GM06990 (cell line): ENCODE measurements at regions not wholly inside any gene's neighbourhood (a gene's known extent, or its start where the extent isn't known, plus 50 kb on each side); places are given as distances from the start of the nearest gene placed in this dataset.

ENCODE experiments used
- DNase-seq: peaks from one replicate; pipeline ENCODE4 v3.0.0-alpha.2; 2011; ENCODE audit not compliant: insufficient read length; ENCODE audit errors: extremely low read depth
- H3K27me3 ChIP-seq: replicated peaks from 2 replicates; pipeline ENCODE4 v1.6.0; 2011; ENCODE audit warnings: low read length; ENCODE audit not compliant: control insufficient read depth, insufficient read depth
- H3K36me3 ChIP-seq: 2 replicates; pipeline ENCODE4 v1.5.1; 2011; ENCODE audit warnings: low read length; ENCODE audit not compliant: control insufficient read depth, insufficient read depth
- H3K4me3 ChIP-seq: replicated peaks from 2 replicates; pipeline ENCODE4 v1.5.1; 2011; ENCODE audit warnings: low read depth, mild to moderate bottlenecking, control low read depth, low read length
- TF ChIP-seq, protein P1 (sequence below): IDR thresholded peaks from 2 replicates; pipeline ENCODE4 v1.5.1; 2011; ENCODE audit warnings: low read length, control low read depth, mild to moderate bottlenecking, inconsistent platforms; ENCODE audit not compliant: insufficient read depth, poor library complexity, severe bottlenecking

DNA sequence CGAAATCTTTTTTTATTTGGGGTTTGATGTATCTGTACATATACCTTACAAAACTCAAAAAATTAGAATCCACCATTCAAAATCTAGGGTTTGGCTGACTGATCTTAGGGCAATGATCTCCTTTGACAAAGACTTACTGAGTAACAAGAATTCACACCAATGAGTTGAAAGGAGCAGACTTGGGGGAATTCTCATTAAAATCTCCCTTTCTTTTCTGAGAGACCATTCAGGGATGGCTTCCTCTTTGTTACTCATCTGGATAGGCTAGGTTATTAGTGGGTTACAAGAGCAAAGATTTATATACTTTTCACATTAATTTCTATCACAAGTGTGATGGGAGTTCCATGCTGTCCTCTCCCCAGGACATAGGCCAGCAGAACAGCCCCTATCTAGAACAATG lies 661.0 kb downstream of the KCTD16 start:
- H3K4me3 ChIP-seq = no peak overlapping the region
- TF ChIP-seq, protein P1, sequence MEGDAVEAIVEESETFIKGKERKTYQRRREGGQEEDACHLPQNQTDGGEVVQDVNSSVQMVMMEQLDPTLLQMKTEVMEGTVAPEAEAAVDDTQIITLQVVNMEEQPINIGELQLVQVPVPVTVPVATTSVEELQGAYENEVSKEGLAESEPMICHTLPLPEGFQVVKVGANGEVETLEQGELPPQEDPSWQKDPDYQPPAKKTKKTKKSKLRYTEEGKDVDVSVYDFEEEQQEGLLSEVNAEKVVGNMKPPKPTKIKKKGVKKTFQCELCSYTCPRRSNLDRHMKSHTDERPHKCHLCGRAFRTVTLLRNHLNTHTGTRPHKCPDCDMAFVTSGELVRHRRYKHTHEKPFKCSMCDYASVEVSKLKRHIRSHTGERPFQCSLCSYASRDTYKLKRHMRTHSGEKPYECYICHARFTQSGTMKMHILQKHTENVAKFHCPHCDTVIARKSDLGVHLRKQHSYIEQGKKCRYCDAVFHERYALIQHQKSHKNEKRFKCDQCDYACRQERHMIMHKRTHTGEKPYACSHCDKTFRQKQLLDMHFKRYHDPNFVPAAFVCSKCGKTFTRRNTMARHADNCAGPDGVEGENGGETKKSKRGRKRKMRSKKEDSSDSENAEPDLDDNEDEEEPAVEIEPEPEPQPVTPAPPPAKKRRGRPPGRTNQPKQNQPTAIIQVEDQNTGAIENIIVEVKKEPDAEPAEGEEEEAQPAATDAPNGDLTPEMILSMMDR = no peak
- H3K36me3 ChIP-seq = no peaks in the 10 kb centered on the region
- no peak for DNase-seq
- no peaks in the 10 kb centered on the region for H3K27me3 ChIP-seq

DNA sequence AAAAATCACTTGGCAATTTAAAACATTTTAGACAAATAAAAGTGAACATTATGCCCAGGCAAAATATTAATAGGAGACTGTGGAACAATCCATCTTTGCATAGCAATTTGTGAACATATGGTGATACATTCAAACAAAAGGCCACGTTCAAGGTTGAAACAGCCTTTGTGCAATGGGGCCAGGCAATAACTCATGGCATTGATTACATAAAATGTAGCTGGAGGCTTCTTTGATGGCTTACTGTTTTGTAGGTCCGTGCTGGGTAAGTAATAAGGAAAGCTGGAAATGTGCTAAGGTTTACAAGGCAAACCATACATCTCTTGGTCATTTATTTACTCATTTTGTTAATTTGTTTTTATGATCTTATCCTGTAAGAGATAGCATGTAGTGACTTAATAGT lies 651.8 kb downstream of the KCTD16 start:
- H3K27me3 ChIP-seq = no peaks in the 10 kb centered on the region
- DNase-seq = no peak
- H3K4me3 ChIP-seq = no peak overlapping the region
- TF ChIP-seq, protein P1 = no peak
- no peaks in the 10 kb centered on the region for H3K36me3 ChIP-seq

- TF ChIP-seq, protein P1 = no peak
- no peak for DNase-seq
- Histone ChIP-seq H3K27me3 (no peaks in the 10 kb centered on the region), H3K4me3 (no peak overlapping the region), H3K36me3 (no peaks in the 10 kb centered on the region)
Measured at GRCh38 chr5:144820278-144820677, 649.6 kb downstream of the KCTD16 start.

DNA sequence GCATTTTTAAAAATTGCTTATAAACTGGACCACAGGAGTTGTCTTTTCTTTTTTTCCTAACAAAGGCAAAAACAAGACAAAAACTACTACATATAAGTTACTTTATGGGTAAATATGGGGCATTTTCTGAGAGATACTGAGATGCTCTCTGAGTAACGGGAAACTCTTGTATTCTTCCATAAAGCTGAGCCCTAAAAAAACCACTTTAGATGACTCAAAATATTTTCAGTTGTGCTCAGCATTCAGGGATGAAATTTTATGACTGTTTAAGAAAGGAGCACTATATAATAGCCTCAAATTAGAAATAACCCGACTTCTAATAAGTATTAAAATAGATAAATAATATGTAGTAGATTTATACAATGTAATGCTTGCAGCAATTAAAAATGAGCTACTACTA lies 644.5 kb downstream of the KCTD16 start:
- no peaks in the 10 kb centered on the region for H3K27me3 ChIP-seq
- no peaks in the 10 kb centered on the region for H3K36me3 ChIP-seq
- DNase-seq = no peak
- TF ChIP-seq, protein P1 = no peak
- no peak overlapping the region for H3K4me3 ChIP-seq

DNA sequence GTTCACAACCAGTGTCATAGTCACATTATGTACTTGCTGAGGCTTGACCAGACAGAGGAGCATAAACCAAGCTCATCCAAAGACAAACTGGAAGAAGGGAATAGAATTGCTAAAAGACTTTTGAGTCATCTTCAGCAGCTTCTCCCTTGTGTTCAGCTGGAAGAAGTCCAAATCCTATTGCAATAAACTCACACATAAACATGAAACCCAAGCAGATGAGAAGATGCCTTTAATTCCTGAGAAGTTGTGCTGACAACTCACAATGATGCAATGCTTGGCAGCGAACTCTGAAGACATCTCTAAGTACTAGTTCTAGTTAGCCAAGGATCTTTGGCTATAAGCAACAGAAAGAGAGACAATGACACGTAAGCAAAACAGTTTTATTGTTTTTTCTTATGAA lies 642.1 kb downstream of the KCTD16 start:
- Histone ChIP-seq H3K27me3 (no peaks in the 10 kb centered on the region), H3K36me3 (no peaks in the 10 kb centered on the region), H3K4me3 (no peak overlapping the region)
- no peak for DNase-seq
- TF ChIP-seq, protein P1 = no peak

- TF ChIP-seq, protein P1 = no peak
- DNase-seq = no peak
- H3K27me3 ChIP-seq = no peaks in the 10 kb centered on the region
- H3K36me3 ChIP-seq = no peaks in the 10 kb centered on the region
- H3K4me3 ChIP-seq = no peak overlapping the region
Measured at GRCh38 chr5:144800169-144800568, 629.5 kb downstream of the KCTD16 start.
